ENCODE measurements at regions not wholly inside any gene's neighbourhood (a gene's known extent, or its start where the extent isn't known, plus 50 kb on each side); places are given as distances from the start of the nearest gene placed in this dataset.

DNA sequence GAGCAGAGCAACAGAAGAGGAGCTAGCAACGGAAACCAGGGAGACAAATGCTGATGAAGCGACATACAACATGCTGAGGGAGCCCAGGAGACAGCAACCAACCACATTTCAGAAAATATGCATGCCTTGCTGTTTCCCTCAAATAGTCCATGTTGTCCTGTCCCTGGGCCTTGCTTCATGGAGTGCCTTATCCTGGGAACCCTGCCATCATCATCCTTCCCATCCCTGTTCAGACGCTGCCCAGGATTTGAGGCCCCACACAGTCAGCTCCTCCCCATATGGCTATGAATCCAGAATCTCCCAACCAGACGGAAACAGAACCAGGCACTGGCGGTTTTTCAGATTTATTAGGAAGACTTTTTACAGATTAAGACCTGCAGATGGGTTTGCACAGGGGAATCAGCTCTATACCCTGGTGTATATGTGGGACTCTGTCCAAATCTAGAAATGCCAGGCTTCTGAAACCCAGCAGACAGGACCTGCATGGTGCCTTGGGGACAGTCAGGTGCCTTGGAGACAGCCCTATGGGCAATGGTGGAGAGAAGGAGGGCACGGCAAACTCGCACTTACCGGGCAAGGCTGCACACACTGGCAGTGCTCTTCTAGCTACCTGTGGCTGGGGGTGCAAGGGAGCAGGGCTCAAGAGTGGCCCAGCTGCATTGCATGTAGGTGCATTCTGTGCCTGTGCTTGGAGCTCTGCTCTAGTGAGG is 199.7 kb upstream of the MAMLD1 start:
- DNase-seq (ENCODE audit: extremely low read depth in 1 of 2, low read depth in 1 of 2): no peak

DNA sequence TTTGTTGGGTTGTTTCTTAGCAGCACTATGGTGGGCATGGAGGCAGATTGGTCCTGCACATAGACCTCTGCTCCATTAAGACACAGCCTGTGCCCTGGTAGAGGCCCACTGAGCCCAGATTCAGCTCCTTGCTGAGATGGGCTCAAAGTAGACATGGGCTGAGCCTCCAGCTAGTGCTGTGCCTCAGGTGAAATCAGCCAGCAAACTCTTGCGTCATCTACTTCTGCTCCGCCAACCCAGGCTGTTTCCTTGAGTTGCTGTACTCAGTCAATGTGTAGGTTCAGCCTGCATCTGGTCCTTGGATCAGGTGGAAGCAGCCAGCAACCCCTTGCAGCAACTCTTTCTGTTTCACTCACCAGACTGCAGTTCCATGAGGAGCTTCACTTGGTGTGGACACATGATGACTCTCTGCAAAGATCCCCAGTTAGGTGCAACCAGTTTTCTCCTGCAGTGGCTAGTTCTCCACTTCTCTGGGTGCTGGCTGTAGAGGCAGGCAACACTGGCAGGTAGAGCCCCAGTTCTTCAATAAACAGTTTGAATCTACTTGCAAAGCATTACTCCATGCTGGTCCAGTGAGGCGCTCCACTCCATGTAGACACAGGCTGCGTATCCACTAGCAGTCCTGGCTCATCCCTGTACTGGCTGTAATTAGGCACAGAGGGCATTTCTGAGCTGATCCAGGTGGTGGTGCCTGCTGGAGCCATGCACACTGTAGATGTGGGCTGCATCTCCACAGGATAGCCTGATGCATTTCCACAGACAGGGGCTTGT is 199.0 kb upstream of the MAMLD1 start:
- DNase-seq (ENCODE audit: extremely low read depth in 1 of 2, low read depth in 1 of 2): no peak

DNA sequence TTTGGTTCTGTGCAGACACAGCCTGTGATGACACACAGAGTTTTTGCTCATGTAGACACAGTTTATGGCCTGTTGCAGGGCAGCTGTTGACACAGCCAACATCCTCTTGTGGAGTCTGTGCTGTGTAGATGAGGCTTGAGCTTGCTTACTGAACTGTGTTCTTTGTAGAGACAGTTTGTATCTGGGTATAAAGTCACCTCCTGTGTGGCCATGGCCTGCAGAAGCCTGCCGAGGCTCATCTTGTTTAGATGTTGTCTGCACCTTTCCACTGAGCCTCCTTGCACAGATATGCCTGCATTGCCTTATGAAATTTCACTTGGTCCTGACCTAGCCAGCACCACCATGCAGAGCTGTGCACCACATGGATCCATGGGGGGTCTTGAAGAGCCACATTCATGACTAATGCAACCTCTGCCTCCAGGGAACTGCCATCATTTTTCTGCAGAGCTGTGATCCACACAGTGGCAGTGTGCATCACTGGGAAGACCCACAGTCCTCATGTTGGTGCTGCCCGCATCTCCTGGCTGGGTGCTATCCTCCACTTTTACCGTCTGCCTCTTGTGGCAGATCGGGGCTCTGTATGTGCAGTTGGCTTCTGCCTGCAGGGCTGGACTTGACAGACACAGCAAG is 198.0 kb upstream of the MAMLD1 start:
- no peak for DNase-seq (ENCODE audit: extremely low read depth in 1 of 2, low read depth in 1 of 2)

DNA sequence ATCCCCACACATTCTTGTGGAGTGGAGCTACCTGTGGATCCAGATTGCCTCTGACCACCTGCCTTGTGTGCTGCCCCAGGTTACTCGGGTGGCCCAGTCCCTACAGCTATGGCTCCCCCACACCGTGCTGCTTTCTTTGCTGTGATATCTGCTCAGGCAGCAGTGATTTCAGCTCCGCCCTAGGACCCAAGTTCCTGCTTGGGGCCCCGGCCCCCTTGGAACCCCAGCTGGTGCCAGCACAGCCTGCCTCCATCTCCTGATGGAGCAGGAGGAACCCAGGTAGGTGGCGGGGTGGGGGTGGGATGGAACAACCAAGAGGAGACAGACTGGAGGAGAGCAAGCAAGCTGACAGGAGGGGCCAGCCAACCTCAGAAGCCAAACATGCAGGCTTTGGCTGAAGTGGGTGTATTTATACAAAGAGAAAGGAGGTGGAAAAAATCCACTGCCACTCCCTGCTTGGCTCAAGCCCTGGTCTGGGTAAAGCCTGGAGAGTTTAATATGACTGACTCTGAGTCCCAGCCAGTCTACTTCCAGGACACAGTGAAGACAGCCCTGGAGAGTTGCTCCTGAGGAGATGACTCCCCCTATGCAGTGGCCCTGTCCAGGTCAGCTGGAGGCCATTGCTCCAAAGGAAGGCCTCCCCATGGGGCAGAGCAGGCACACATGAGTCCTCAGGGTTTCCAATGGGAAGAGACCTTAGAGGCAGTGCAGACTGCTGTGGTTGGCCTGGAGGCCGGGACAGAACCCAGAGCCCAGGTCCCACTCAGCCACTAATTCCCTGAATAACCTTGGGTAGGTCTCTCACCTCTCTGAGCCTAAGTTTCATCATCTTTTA is 197.1 kb upstream of the MAMLD1 start:
- no peak for DNase-seq (ENCODE audit: extremely low read depth in 1 of 2, low read depth in 1 of 2)

DNA sequence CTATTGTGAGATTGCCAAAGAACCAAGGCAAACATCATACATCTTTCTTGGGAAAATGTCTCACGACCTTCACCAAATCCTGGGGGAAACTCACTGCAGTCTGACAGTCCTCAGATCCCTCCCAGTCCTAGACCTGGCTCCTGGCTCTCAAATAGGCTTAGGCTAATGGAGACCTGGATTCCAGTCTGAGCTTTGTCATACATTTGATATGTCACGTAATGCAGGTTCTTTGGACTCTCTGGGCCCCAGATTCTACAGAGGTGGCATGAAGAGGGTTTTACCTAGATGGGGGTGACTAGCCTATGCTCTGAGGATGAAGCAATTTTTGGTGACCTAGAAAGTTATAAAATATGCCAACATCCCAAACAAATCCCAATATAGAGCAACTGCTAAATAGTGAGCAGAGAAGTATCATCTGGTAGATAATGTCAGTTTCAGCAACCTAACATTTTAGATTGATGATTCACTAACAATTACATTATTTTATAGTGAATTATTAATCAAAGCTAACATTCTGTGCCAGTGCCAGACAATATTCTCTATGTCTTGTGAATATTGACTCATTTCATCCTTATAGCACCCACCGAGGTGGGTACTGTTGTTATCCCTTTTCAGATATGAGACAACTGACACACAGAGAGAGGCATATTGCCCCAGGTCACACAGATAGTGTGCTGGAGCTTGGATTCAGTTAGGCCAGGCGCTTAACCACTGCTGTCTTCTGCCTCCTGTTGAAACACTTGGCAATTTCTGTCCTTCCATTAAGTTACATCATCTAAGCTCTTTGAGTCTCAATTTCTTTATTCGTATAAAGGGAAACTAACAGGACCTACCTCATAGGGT is 195.4 kb upstream of the MAMLD1 start:
- DNase-seq (ENCODE audit: extremely low read depth in 1 of 2, low read depth in 1 of 2): no peak

DNA sequence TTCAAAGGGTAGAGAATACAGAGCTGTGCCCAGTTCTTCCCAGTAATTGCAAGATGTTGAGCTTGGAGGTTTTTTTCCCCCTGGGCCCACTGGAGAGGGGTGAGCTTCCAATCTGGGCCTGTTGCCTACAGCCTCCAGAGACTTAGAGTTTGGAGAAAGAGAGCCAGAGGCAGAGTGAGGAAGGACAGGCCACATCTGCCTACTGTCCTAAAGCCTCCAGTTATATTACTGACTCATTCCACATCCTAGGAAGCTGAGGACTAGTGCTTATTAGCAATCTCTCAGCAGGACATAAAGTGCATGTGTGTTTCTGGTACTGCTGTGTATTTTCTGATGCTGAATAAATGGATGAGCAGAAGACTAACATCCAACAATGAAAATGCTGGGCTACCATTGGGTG is 181.0 kb upstream of the MAMLD1 start:
- DNase-seq (ENCODE audit: extremely low read depth in 1 of 2, low read depth in 1 of 2): no peak

DNA sequence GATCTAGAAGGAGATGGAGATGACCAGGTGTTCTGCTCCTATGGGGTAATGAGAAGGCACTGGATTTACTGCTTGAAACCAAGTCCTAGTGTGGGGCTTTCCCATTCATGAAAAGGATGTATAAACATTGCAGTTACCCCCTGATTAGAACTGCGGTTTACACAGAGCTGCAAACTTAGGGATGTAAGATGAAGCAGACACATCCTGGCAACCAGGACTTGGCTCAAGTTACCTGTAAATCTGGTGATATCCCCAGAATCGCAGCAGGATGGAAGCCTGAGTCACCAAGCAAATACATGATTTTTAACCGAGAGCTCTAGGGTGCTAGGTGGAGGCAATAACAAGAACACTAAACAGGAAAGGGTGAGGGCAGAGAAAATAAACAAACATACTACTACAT is 178.6 kb upstream of the MAMLD1 start:
- no peak for DNase-seq (ENCODE audit: extremely low read depth in 1 of 2, low read depth in 1 of 2)

DNA sequence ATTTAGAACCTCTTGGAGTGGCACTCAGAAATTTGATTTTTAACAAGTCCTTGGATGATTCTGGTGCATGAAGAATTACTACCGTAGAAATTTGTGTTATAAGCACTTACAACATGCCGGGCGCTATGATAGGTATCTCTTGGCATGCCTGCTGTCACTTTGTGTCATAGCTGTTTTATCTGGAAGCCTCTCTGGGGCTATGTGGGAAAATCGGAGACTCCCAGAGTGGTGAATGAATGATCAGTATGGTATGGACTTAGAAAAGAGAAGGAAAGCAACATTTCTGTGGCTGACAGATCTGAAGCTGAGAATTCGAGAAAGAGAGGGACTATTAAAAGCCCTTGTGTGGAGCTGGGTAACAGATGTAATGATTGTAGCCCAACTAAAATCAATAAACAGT is 177.4 kb upstream of the MAMLD1 start:
- DNase-seq (ENCODE audit: extremely low read depth in 1 of 2, low read depth in 1 of 2): no peak

DNA sequence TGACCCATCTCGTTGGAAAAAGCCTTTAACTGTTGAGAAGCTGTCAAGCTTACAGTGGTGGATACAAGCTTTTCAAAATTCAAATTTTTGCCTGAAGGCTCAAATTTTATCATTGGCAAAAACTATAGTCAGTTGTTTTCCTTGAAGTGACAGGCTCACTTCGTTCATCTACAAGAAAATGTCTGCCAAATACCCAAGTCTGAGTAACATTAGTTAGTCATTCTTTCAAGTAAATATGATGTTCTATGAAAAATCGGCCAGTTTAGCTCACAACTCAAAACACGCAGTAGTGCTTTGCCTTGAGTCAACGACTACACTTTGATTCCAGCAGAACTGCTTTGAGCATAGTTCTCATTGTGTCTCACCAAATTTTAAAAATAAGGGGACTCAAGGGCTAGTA is 170.3 kb upstream of the MAMLD1 start:
- DNase-seq (ENCODE audit: extremely low read depth in 1 of 2, low read depth in 1 of 2): no peak

DNA sequence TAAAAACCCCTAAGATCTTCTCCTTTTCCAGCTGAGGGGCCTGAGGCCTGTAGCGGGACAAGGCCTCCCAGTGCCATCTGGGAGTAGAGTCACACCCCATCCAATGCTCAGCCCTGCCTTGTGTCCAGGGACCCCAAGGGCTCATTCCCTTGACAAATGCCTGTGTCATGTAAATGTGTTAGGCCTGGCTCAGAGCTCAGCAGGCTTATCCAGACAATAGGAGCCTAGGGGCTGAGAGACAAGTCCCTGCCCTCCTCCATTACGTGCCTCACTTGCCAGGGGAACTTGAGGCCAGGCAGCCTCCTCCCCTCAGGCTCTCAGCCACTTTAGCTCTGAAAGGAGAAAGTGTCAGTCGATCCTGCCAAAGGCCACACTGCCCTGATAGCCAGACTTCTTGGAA is 166.8 kb upstream of the MAMLD1 start:
- no peak for DNase-seq (ENCODE audit: extremely low read depth in 1 of 2, low read depth in 1 of 2)

DNA sequence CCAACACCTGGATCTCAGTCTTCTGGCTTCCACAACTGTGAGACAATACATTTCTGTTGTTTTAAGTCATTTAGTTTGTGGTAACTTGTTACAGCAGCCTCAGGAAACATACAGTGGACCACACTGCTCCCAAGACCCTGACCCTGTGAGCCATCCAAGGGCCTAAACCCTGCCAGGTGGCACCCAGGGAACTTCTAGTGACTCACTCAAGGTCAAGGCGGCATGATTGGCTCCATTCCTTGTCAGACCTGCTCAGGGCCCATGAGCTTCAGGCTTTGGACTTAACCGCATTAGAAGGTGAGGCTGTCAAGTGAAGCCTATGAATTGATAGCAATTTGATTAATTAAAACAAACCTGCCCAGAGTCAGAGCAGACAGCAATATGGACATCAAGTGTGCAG is 165.7 kb upstream of the MAMLD1 start:
- DNase-seq (ENCODE audit: extremely low read depth in 1 of 2, low read depth in 1 of 2): no peak

DNA sequence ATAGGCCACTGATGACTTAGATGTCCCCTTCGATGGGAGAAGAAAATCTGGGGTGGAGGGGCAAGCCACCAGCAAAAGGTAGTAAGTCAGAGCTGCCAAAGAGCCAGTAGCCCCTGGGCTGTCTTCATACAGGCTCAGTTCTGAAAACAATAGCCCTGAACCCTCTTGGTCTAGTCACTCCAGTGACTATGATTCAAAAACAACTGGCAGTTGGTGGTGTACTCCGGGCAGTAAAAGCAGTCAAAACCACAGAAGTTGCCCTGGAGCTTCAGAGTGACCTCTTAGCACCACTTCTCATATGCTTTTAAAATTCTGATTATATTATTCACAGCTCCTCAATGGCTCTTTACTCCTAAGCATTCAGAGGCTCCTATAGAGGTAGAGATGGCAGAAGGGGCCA is 164.3 kb upstream of the MAMLD1 start:
- DNase-seq (ENCODE audit: extremely low read depth in 1 of 2, low read depth in 1 of 2): no peak

DNA sequence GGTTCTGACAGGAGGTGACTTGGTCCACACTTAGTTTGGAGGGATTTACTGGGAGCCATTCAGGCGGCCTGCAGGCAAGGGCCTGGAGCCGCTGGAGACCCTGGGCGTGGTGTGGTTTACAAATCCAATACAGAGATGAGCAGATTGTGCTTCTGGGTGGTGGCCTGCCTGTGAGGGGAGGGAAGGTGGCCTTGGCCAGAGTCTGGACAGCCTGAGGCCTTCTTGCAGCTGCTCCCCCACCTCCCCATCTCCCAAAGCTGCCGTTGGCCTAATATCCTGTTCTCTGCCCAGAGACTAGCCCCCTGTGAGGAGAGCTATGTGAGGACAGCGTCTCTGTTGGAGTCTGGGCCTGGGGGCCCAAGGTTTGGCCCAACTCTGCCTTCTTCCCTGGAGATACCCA is 163.9 kb upstream of the MAMLD1 start:
- no peak for DNase-seq (ENCODE audit: extremely low read depth in 1 of 2, low read depth in 1 of 2)

DNA sequence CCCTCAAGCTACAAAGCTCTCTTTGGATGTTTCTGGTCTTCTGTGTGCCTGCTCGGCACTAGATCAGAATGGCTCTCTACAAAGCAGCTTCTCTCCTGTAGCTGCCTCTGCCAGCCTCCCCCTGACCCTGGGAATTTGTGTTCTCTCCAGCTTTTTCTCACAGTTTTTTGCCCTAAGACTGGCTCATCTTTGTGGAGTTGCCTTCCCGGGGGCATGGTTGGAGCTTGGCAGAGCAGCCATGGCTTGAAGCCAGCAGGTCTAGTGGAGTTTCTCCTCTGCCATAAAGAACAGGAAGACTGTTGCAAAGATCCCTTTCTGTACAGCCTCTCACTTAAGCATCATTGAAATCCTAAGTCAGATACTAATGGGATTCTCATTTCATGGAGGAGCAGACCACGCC is 163.3 kb upstream of the MAMLD1 start:
- DNase-seq (ENCODE audit: extremely low read depth in 1 of 2, low read depth in 1 of 2): no peak

DNA sequence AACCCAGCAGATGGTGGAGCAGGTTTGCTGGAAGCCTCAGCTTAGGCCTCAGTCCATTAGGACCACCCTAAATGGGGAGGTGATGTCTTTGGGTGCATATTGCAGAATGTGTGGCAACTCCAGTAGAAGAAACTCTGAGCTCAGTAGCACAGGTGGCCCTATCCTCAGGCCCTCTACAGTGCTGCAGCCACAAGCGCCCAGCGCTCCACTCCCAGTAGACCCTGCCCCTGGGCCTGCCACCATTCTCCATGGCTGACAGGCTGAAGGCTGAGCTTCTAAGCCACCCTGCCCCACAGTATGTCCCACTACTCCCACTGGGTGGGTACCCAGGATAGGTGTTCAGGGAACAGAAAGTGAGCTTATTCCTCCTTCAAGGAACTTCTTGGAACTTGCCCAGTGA is 162.8 kb upstream of the MAMLD1 start:
- DNase-seq (ENCODE audit: extremely low read depth in 1 of 2, low read depth in 1 of 2): no peak

DNA sequence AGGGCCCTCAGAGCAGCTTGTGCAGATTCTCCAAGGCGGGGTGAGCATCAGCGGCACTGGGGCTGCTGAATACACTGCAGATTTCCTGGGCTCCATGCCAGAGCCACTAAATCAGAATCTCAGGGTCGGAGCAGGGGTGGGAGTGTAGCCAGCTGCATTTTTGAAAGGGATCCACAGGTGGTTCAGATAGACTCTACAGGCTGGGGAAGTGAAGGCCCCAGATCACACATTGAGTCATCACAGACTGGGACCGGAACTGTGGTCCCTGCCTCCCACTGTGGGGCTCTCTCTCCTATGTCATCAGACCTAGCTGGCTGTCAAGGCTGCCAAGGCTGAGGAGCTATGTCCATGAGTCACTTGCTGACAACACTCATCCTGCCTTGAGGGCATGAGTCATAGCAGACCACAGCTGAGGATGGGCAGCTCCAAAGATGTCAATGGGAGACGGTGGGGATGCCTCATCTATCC is 162.3 kb upstream of the MAMLD1 start:
- peak in 1 of 2 donors; percentile 3 for DNase-seq (ENCODE audit: extremely low read depth in 1 of 2, low read depth in 1 of 2)

DNA sequence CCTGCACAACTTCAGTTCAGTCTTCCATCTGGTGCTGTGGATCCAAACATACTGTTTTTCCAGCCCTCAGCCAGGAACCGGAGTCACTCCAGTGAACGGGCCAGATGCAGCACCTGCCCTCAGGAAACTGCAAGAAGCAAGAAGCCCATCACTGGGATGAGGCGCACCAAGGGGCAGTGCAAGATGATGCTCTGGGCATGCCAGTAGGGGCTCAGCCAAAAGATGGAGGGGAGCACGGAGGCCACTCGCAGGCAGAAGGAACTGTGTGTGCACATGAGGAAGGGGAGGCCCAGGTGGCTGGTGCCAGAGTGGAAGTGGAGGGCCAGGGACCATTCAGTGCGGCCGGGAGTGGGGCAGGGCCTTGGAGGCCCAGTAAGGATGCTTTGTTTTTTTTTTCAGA is 161.7 kb upstream of the MAMLD1 start:
- DNase-seq (ENCODE audit: extremely low read depth in 1 of 2, low read depth in 1 of 2): no peak

DNA sequence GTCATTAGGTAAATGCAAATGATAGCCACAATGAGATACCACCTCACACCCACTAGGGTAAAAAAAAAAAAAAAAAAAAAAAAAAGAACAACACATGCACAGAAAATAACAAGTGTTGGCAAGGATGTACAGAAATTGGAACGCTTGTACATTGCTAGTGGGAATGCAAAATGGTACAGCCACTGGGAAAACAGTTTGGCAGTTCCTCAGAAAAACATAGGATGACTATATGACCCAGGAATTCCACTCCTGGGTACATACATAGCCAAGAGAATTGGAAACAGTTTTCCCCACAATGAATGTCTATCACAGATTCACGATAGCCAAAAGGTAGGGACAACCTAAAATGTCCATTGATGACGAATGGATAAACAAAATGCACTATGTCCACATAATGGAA is 161.3 kb upstream of the MAMLD1 start:
- DNase-seq (ENCODE audit: extremely low read depth in 1 of 2, low read depth in 1 of 2): no peak

DNA sequence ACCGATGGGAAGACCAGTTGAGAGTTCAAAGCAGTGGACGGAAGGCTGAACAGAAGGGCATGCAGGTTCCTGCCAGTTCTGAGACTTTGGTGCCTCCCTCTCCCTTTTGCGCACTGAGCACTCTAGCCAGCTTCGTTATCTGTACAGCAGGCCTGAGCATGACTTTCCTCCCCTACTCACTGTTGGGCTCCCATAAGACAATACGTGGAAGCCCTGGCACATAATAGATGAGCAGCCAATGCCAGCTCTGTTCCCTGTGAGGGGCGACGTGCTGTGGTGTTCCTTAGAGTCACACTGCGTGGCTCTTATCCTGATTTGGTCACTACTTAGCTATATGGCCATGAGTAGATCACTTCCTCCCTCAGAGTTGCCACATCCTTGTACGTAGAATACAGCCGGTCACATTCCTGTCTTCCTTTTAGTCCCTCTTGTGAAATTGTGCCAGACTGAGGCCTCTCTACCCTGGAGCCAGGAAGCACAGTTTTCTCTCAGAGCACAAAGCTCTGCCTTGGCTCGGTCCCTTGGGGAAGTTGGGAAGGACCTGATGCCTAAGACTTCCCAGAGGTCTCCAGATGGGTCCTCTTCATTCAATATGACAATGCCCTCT is 160.4 kb upstream of the MAMLD1 start:
- DNase-seq (ENCODE audit: extremely low read depth in 1 of 2, low read depth in 1 of 2): no peak

DNA sequence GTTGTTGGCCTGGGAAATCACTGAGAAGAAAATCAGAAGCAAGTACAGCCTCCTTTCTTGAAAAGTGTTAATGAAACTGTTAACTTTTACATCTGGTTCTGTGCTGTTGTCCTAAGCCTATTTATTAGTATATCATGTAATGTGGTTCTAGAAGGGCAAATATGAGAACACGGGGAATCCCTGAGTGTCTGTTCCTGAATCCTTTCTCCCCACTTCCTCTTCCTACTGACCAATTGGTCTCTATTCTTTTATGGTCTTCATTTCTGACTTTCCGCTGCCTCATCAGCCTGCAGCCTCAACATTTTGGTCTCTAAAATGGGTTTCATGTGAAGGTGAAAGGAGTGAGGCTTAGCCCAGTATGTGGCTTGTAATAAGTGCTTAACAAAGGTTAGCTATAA is 159.9 kb upstream of the MAMLD1 start:
- DNase-seq (ENCODE audit: extremely low read depth in 1 of 2, low read depth in 1 of 2): no peak

Data from activated CD8-positive, alpha-beta memory T cell treated with anti-CD3 and anti-CD28 coated beads for 1 hour (primary cell).